ENCODE measurements at regions not wholly inside any gene's neighbourhood (a gene's known extent, or its start where the extent isn't known, plus 50 kb on each side); places are given as distances from the start of the nearest gene placed in this dataset.

GRCh38 chr11:127998421-127998820 is 588.9 kb downstream of the ETS1 start:
- H3K4me1 ChIP-seq (ENCODE audit: control insufficient read depth, insufficient read depth, low read length): no peaks in the 10 kb centered on the region
- no peaks in the 10 kb centered on the region for H3K27me3 ChIP-seq (ENCODE audit: control insufficient read depth, insufficient read depth, low read length)
- no peaks in the 10 kb centered on the region for H3K9me3 ChIP-seq (ENCODE audit: control insufficient read depth, low read length)
- H3K4me3 ChIP-seq (ENCODE audit: low read length): no peak overlapping the region
- H3K9ac ChIP-seq (ENCODE audit: low read length): no peak overlapping the region
- no peaks in the 10 kb centered on the region for H3K36me3 ChIP-seq (ENCODE audit: control insufficient read depth, insufficient read depth, low read length)

DNA sequence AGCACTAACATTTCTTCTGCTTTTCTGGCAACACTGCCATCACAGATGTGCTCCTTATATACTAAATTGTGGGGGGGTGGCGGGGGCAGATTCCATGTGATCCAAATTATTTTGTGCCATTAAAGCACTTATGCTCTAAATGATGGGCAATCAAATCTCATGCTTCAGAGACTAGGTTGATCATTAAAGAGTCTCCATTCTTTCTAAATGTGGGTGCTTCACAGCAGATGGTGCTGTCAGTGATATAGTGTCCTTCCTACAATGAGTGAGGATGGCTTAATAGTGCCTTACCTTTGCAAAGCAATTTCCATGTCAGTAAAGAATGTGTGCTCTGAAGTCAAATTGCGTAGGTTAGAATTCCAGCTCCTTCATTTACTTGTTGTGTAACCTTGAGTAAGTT is 589.8 kb downstream of the ETS1 start:
- H3K36me3 ChIP-seq (ENCODE audit: control insufficient read depth, insufficient read depth, low read length): no peaks in the 10 kb centered on the region
- H3K4me1 ChIP-seq (ENCODE audit: control insufficient read depth, insufficient read depth, low read length): no peaks in the 10 kb centered on the region
- H3K9ac ChIP-seq (ENCODE audit: low read length): no peak overlapping the region
- H3K4me3 ChIP-seq (ENCODE audit: low read length): no peak overlapping the region
- H3K9me3 ChIP-seq (ENCODE audit: control insufficient read depth, low read length): no peaks in the 10 kb centered on the region
- no peaks in the 10 kb centered on the region for H3K27me3 ChIP-seq (ENCODE audit: control insufficient read depth, insufficient read depth, low read length)

DNA sequence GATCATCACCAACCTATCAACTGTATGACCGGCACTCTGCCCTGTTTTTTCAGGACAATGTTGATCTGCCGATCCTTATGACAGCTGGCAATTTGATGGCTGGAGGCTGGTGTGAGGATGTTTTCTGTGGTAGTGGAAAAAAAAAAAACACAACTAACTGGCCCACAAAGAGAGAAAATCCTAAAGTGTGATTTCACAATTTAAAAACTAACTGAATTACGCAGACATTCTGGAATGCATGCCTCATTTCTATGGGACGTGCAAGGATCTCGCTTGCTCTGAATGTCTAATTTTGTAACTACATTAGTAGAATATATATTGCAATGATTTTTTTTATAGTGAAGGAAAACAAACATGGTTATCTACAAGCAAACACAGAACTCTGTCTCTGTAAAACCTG is 590.5 kb downstream of the ETS1 start:
- no peaks in the 10 kb centered on the region for H3K9me3 ChIP-seq (ENCODE audit: control insufficient read depth, low read length)
- no peak overlapping the region for H3K4me3 ChIP-seq (ENCODE audit: low read length)
- no peaks in the 10 kb centered on the region for H3K27me3 ChIP-seq (ENCODE audit: control insufficient read depth, insufficient read depth, low read length)
- H3K9ac ChIP-seq (ENCODE audit: low read length): no peak overlapping the region
- no peaks in the 10 kb centered on the region for H3K36me3 ChIP-seq (ENCODE audit: control insufficient read depth, insufficient read depth, low read length)
- no peaks in the 10 kb centered on the region for H3K4me1 ChIP-seq (ENCODE audit: control insufficient read depth, insufficient read depth, low read length)

- Histone ChIP-seq H3K36me3 (ENCODE audit: control insufficient read depth, insufficient read depth, low read length) (no peaks in the 10 kb centered on the region), H3K4me1 (ENCODE audit: control insufficient read depth, insufficient read depth, low read length) (no peaks in the 10 kb centered on the region), H3K4me3 (ENCODE audit: low read length) (no peak overlapping the region), H3K9me3 (ENCODE audit: control insufficient read depth, low read length) (no peaks in the 10 kb centered on the region), H3K27me3 (ENCODE audit: control insufficient read depth, insufficient read depth, low read length) (no peaks in the 10 kb centered on the region), H3K9ac (ENCODE audit: low read length) (no peak overlapping the region)
Measured at GRCh38 chr11:127995921-127996320, 591.4 kb downstream of the ETS1 start.

GRCh38 chr11:127994736-127995135 is 592.6 kb downstream of the ETS1 start:
- Histone ChIP-seq H3K27me3 (ENCODE audit: control insufficient read depth, insufficient read depth, low read length) (no peaks in the 10 kb centered on the region), H3K9me3 (ENCODE audit: control insufficient read depth, low read length) (no peaks in the 10 kb centered on the region), H3K36me3 (ENCODE audit: control insufficient read depth, insufficient read depth, low read length) (no peaks in the 10 kb centered on the region), H3K4me3 (ENCODE audit: low read length) (no peak overlapping the region), H3K9ac (ENCODE audit: low read length) (no peak overlapping the region), H3K4me1 (ENCODE audit: control insufficient read depth, insufficient read depth, low read length) (no peaks in the 10 kb centered on the region)

DNA sequence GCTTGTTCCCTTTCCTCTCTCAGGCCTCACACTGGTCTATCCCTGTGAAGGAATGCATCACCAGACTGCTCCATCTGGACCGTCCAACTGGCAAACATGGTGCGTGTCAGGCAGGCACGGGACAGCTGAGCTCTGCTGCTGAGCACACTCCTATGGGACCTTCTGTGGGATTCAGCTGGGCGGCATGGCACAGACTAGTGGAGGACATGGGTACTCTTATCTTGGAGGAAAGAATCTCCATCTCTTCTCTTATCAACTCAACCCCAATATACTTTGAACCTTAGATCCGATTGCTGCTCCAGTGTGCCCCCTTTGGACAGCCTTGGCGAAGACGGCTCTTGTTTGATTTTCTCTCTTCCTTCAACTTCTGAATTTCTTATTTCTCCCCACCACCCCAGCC is 593.6 kb downstream of the ETS1 start:
- Histone ChIP-seq H3K9ac (ENCODE audit: low read length) (no peak overlapping the region), H3K27me3 (ENCODE audit: control insufficient read depth, insufficient read depth, low read length) (no peaks in the 10 kb centered on the region), H3K4me3 (ENCODE audit: low read length) (no peak overlapping the region), H3K9me3 (ENCODE audit: control insufficient read depth, low read length) (no peaks in the 10 kb centered on the region), H3K36me3 (ENCODE audit: control insufficient read depth, insufficient read depth, low read length) (no peaks in the 10 kb centered on the region), H3K4me1 (ENCODE audit: control insufficient read depth, insufficient read depth, low read length) (no peaks in the 10 kb centered on the region)

DNA sequence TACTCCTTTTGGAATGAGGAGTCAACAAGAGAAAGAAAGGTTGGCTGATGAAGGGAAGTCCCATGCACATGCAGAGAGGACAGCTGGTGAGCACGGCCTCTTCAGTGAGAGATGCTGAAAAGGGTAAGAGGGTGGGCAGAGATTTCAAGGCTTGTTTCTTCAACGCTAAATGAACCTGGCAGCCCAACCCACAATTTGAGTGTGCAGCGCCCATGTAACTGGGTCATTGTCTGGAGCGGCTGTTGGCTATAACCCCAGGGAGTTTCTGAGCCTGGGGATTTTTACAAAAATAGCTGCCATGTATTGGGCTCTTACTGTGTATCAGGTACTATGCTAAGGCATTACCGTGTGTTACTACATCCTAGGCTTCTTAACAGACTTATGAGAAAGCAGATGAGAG is 594.1 kb downstream of the ETS1 start:
- Histone ChIP-seq H3K36me3 (ENCODE audit: control insufficient read depth, insufficient read depth, low read length) (no peaks in the 10 kb centered on the region), H3K27me3 (ENCODE audit: control insufficient read depth, insufficient read depth, low read length) (no peaks in the 10 kb centered on the region), H3K4me1 (ENCODE audit: control insufficient read depth, insufficient read depth, low read length) (no peaks in the 10 kb centered on the region), H3K9me3 (ENCODE audit: control insufficient read depth, low read length) (no peaks in the 10 kb centered on the region), H3K4me3 (ENCODE audit: low read length) (no peak overlapping the region), H3K9ac (ENCODE audit: low read length) (no peak overlapping the region)

DNA sequence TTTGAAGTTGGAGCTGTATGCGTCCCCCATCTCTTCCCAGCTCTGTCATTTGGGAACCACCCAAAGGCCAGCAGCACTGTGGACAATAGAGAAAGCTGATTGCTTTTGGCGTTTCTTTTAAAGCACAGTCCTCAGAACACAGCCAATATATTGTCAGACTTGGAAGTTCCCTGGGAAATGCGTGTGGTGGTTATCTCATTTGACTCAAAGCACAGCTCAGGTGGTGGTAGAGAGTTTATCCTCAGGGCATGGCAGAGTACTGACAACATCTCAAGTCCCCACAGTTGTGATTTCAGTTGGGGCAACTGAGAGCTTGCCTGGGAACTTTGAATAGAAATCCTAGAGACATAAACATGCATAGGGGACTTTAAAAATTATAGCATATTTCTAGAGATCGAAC is 601.3 kb downstream of the ETS1 start:
- Histone ChIP-seq H3K4me1 (ENCODE audit: control insufficient read depth, insufficient read depth, low read length) (no peaks in the 10 kb centered on the region), H3K9me3 (ENCODE audit: control insufficient read depth, low read length) (no peaks in the 10 kb centered on the region), H3K9ac (ENCODE audit: low read length) (no peak overlapping the region), H3K36me3 (ENCODE audit: control insufficient read depth, insufficient read depth, low read length) (no peaks in the 10 kb centered on the region), H3K27me3 (ENCODE audit: control insufficient read depth, insufficient read depth, low read length) (no peaks in the 10 kb centered on the region), H3K4me3 (ENCODE audit: low read length) (no peak overlapping the region)

DNA sequence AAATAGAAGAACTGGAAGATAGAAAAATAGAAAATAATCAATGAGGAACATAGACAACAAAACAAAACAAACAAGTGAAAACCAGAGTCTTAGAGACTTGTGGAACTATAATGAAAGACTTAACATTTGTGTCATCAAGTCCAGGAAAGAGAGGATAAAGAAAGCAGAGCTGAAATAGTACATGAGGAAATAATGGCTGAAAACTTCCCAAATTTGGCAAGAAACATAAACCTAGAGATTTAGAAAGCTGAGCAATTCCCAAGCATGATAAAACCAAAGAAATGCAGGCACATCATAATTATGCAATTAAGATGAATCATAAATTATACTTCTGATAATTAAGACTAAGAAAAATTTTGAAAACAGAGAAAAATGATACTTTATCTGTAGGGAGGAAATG is 614.5 kb downstream of the ETS1 start:
- no peaks in the 10 kb centered on the region for H3K9me3 ChIP-seq (ENCODE audit: control insufficient read depth, low read length)
- no peaks in the 10 kb centered on the region for H3K36me3 ChIP-seq (ENCODE audit: control insufficient read depth, insufficient read depth, low read length)
- no peaks in the 10 kb centered on the region for H3K27me3 ChIP-seq (ENCODE audit: control insufficient read depth, insufficient read depth, low read length)
- H3K4me1 ChIP-seq (ENCODE audit: control insufficient read depth, insufficient read depth, low read length): no peaks in the 10 kb centered on the region
- H3K4me3 ChIP-seq (ENCODE audit: low read length): no peak overlapping the region
- H3K9ac ChIP-seq (ENCODE audit: low read length): no peak overlapping the region

DNA sequence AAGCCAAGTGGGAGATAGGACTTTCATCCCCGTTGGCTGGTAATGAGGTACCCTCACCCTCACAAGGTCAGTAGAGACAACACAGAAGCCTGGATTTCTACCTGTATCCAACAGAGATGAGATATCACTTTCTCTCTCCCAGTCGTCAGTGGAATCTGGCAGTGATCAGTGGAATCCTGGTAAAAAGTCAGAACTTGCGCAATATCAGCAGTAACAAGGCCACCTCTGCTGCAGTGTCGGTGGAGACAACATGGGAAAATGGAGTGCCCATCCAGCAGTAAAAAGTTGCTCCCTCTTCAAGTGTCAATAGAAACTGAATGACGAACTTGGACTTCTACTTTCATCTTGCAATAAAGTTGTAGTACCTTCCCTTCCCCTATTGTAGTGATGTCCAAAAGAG is 615.9 kb downstream of the ETS1 start:
- Histone ChIP-seq H3K4me3 (ENCODE audit: low read length) (no peak overlapping the region), H3K9me3 (ENCODE audit: control insufficient read depth, low read length) (no peaks in the 10 kb centered on the region), H3K36me3 (ENCODE audit: control insufficient read depth, insufficient read depth, low read length) (no peaks in the 10 kb centered on the region), H3K9ac (ENCODE audit: low read length) (no peak overlapping the region), H3K4me1 (ENCODE audit: control insufficient read depth, insufficient read depth, low read length) (no peaks in the 10 kb centered on the region), H3K27me3 (ENCODE audit: control insufficient read depth, insufficient read depth, low read length) (no peaks in the 10 kb centered on the region)

DNA sequence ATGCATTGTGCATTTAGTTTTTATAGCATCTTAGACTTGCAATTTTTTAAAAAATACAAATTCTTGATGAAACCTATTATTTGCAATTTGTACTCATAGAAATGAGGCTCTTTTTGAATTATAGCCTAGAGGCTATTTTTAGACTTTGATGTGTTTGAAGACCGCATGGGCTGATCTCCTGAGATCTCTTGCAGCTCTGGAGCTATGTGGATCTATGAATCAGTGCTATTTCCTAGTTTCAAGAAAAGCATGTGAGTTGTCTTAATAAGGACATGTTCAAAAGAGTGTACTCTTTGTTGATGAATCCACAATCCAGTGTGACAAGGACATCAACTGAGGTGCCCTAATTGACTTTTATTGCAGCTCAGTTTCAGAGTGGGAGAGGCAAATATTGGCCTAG is 620.5 kb downstream of the ETS1 start:
- Histone ChIP-seq H3K9me3 (ENCODE audit: control insufficient read depth, low read length) (no peaks in the 10 kb centered on the region), H3K9ac (ENCODE audit: low read length) (no peak overlapping the region), H3K36me3 (ENCODE audit: control insufficient read depth, insufficient read depth, low read length) (no peaks in the 10 kb centered on the region)

GRCh38 chr11:127965939-127966668 is 621.3 kb downstream of the ETS1 start:
- no peak overlapping the region for H3K9ac ChIP-seq (ENCODE audit: low read length)
- no peaks in the 10 kb centered on the region for H3K36me3 ChIP-seq (ENCODE audit: control insufficient read depth, insufficient read depth, low read length)
- no peaks in the 10 kb centered on the region for H3K9me3 ChIP-seq (ENCODE audit: control insufficient read depth, low read length)
- H3K4me3 ChIP-seq (ENCODE audit: low read length): no peak overlapping the region
- no peaks in the 10 kb centered on the region for H3K27me3 ChIP-seq (ENCODE audit: control insufficient read depth, insufficient read depth, low read length)
- H3K4me1 ChIP-seq (ENCODE audit: control insufficient read depth, insufficient read depth, low read length): no peaks in the 10 kb centered on the region

More for the DNA sequence above, 620.5 kb downstream of the ETS1 start:
- H3K4me3 ChIP-seq (ENCODE audit: low read length): no peak overlapping the region
- H3K4me1 ChIP-seq (ENCODE audit: control insufficient read depth, insufficient read depth, low read length): no peaks in the 10 kb centered on the region
- H3K27me3 ChIP-seq (ENCODE audit: control insufficient read depth, insufficient read depth, low read length): no peaks in the 10 kb centered on the region

- Histone ChIP-seq H3K36me3 (ENCODE audit: control insufficient read depth, insufficient read depth, low read length) (no peaks in the 10 kb centered on the region), H3K9ac (ENCODE audit: low read length) (no peak overlapping the region), H3K4me1 (ENCODE audit: control insufficient read depth, insufficient read depth, low read length) (no peaks in the 10 kb centered on the region), H3K9me3 (ENCODE audit: control insufficient read depth, low read length) (no peaks in the 10 kb centered on the region), H3K27me3 (ENCODE audit: control insufficient read depth, insufficient read depth, low read length) (no peaks in the 10 kb centered on the region), H3K4me3 (ENCODE audit: low read length) (no peak overlapping the region)
Measured at GRCh38 chr11:127962416-127962815, 624.9 kb downstream of the ETS1 start.
